ENCODE measurements at regions not wholly inside any gene's neighbourhood (a gene's known extent, or its start where the extent isn't known, plus 50 kb on each side); places are given as distances from the start of the nearest gene placed in this dataset.
"Not testable (repeated sequence)": the region's sequence is repeated elsewhere in the genome, so short reads cannot be mapped to it uniquely, and the experiment has no call there.

- no peak for DNase-seq (ENCODE audit: low read depth)
These were observed 64.9 kb downstream of the FAM170A start for GRCh38 chr5:119694284-119694683.

- DNase-seq (ENCODE audit: low read depth), result no peak
These were observed 76.7 kb downstream of the FAM170A start for GRCh38 chr5:119706049-119706448.

- no peak for DNase-seq (ENCODE audit: low read depth)
These were observed 78.9 kb downstream of the FAM170A start for GRCh38 chr5:119708076-119708790.

- DNase-seq (ENCODE audit: low read depth), result no peak
These were observed 92.4 kb downstream of the FAM170A start for GRCh38 chr5:119721775-119722174.

GRCh38 chr5:119725291-119725690 lies 95.9 kb downstream of the FAM170A start:
- peak; percentile 18 for DNase-seq (ENCODE audit: low read depth)

- DNase-seq (ENCODE audit: low read depth), result no peak
These were observed 97.2 kb downstream of the FAM170A start for GRCh38 chr5:119726544-119726943.

GRCh38 chr5:119740225-119740624 lies 110.9 kb downstream of the FAM170A start:
- DNase-seq (ENCODE audit: low read depth), result no peak

- DNase-seq (ENCODE audit: low read depth), result no peak
These were observed 112.3 kb downstream of the FAM170A start for GRCh38 chr5:119741691-119742090.

GRCh38 chr5:119742311-119742710 lies 113.0 kb downstream of the FAM170A start:
- no peak for DNase-seq (ENCODE audit: low read depth)

GRCh38 chr5:119743927-119744326 lies 114.6 kb downstream of the FAM170A start:
- DNase-seq (ENCODE audit: low read depth), result no peak

- no peak for DNase-seq (ENCODE audit: low read depth)
These were observed 116.6 kb downstream of the FAM170A start for GRCh38 chr5:119745976-119746375.

- DNase-seq (ENCODE audit: low read depth), result no peak
These were observed 117.6 kb downstream of the FAM170A start for GRCh38 chr5:119746984-119747383.

- no peak for DNase-seq (ENCODE audit: low read depth)
These were observed 121.8 kb downstream of the FAM170A start for GRCh38 chr5:119750887-119751733.

- no peak for DNase-seq (ENCODE audit: low read depth)
These were observed 122.4 kb downstream of the FAM170A start for GRCh38 chr5:119751734-119752094.

GRCh38 chr5:119752921-119753886 lies 123.8 kb downstream of the FAM170A start:
- DNase-seq (ENCODE audit: low read depth), result no peak

- not testable (repeated sequence) for DNase-seq (ENCODE audit: low read depth)
These were observed 125.5 kb downstream of the FAM170A start for GRCh38 chr5:119754825-119755224.

- no peak for DNase-seq (ENCODE audit: low read depth)
These were observed 127.9 kb downstream of the FAM170A start for GRCh38 chr5:119757276-119757675.

- DNase-seq (ENCODE audit: low read depth), result not testable (repeated sequence)
These were observed 140.6 kb downstream of the FAM170A start for GRCh38 chr5:119769695-119770693.

- not testable (repeated sequence) for DNase-seq (ENCODE audit: low read depth)
These were observed 150.8 kb downstream of the FAM170A start for GRCh38 chr5:119780145-119780544.

- no peak for DNase-seq (ENCODE audit: low read depth)
These were observed 155.7 kb downstream of the FAM170A start for GRCh38 chr5:119785057-119785456.

All from HS-5 (cell line).